CD4-positive, alpha-beta memory T cell (primary cell): ENCODE measurements at regions not wholly inside any gene's neighbourhood (a gene's known extent, or its start where the extent isn't known, plus 50 kb on each side); places are given as distances from the start of the nearest gene placed in this dataset.

Experiments used
- CTCF ChIA-PET: fragments of 350-600 bp; sonication (Branson Sonifier 250); formaldehyde crosslinking; loops from one replicate; lab custom pipeline; 2021; ENCODE audit warnings: inconsistent platforms; ENCODE audit not compliant: partially characterized antibody; lab: Charles Lee
- POLR2A ChIA-PET: fragments of 350-600 bp; sonication (Branson Sonifier 250); formaldehyde crosslinking; loops from one replicate; lab custom pipeline; 2021; ENCODE audit not compliant: partially characterized antibody; lab: Charles Lee
- DNase-seq, 5 donors: peaks; one replicate each; pipeline versions ENCODE4 v3.0.0 to v3.0.0-alpha.2; 2020 to 2022; ENCODE audit warnings: mixed read lengths in 1 of 5
- H3K27ac ChIP-seq: one replicate; pipeline ENCODE4 v1.7.0; 2013; ENCODE audit warnings: low read depth, low read length
- H3K27me3 ChIP-seq: 2 replicates; pipeline ENCODE4 v1.7.0; 2013; ENCODE audit warnings: mild to moderate bottlenecking, low read length, moderate library complexity; ENCODE audit not compliant: insufficient read depth
- H3K36me3 ChIP-seq: 2 replicates; pipeline ENCODE4 v1.7.0; 2013; ENCODE audit warnings: mild to moderate bottlenecking, low read length, moderate library complexity; ENCODE audit not compliant: insufficient read depth
- H3K4me1 ChIP-seq: 2 replicates; pipeline ENCODE4 v1.7.0; 2013; ENCODE audit warnings: mild to moderate bottlenecking, low read length, moderate library complexity; ENCODE audit not compliant: insufficient read depth
- H3K4me3 ChIP-seq, 2 donors: one replicate each; pipeline ENCODE4 v1.7.0; 2013; ENCODE audit warnings: low read length in 2 of 2, mild to moderate bottlenecking in 1 of 2
- H3K9me3 ChIP-seq, 2 donors: one replicate each; pipeline ENCODE4 v1.7.0; 2013; ENCODE audit warnings: low read length in 2 of 2, control low read depth in 1 of 2; ENCODE audit not compliant: control insufficient read depth in 1 of 2
- H3K27ac Mint-ChIP-seq, 7 donors: one replicate each; pipeline ENCODE4 v1.8.0; 2020 to 2021; ENCODE audit warnings: mixed read lengths in 7 of 7, mild to moderate bottlenecking in 6 of 7, inconsistent platforms in 3 of 7, moderate library complexity in 3 of 7
- H3K27me3 Mint-ChIP-seq, 2 donors: one replicate each; pipeline ENCODE4 v1.8.0; 2020 to 2021; ENCODE audit warnings: mixed read lengths in 2 of 2
- H3K36me3 Mint-ChIP-seq, 2 donors: one replicate each; pipeline ENCODE4 v1.8.0; 2020 to 2021; ENCODE audit warnings: mixed read lengths in 2 of 2, inconsistent platforms in 1 of 2, mild to moderate bottlenecking in 1 of 2
- H3K4me1 Mint-ChIP-seq, 4 donors: one replicate each; pipeline ENCODE4 v1.8.0; 2020 to 2021; ENCODE audit warnings: mixed read lengths in 4 of 4, mild to moderate bottlenecking in 1 of 4
- H3K4me3 Mint-ChIP-seq, 8 donors: one replicate each; pipeline ENCODE4 v1.8.0; 2020 to 2021; ENCODE audit warnings: mixed read lengths in 8 of 8, mild to moderate bottlenecking in 7 of 8, moderate library complexity in 6 of 8, inconsistent platforms in 3 of 8
- H3K9me3 Mint-ChIP-seq, 8 donors: one replicate each; pipeline ENCODE4 v1.8.0; 2020 to 2021; ENCODE audit warnings: mixed read lengths in 8 of 8, mild to moderate bottlenecking in 5 of 8, inconsistent platforms in 3 of 8, moderate library complexity in 1 of 8
- intact Hi-C: fragments of 100-400 bp; cut with micrococcal nuclease; formaldehyde crosslinking; loops from one replicate; pipeline ENCODE4 v1.15.1; 2023

GRCh38 chr20:24867556-24867955 lies 81.5 kb upstream of the CST7 start:
- Mint-ChIP-seq H3K36me3 (peaks cover 0 to 3% of the 10 kb centered on the region in 2 donors), H3K27me3 (peaks cover 0 to 7% of the 10 kb centered on the region in 2 donors), H3K27ac (no peak overlapping the region), H3K9me3 (peaks cover 0 to 26% (median 21%) of the 10 kb centered on the region in 8 donors), H3K4me3 (no peak overlapping the region), H3K4me1 (no peaks in the 10 kb centered on the region)
- ChIA-PET POLR2A (no interaction called here), CTCF (no interaction called here)
- Histone ChIP-seq H3K27ac (no peak overlapping the region), H3K4me3 (no peak overlapping the region), H3K9me3 (peaks cover 0 to 2% of the 10 kb centered on the region in 2 donors), H3K4me1 (no peaks in the 10 kb centered on the region), H3K36me3 (no peaks in the 10 kb centered on the region), H3K27me3 (no peaks in the 10 kb centered on the region)
- no peak for DNase-seq
- intact Hi-C loops: no loop called here

GRCh38 chr20:24868396-24868927 lies 80.6 kb upstream of the CST7 start:
- Mint-ChIP-seq H3K9me3 (peaks cover 0 to 26% (median 21%) of the 10 kb centered on the region in 8 donors), H3K27me3 (peaks cover 0 to 7% of the 10 kb centered on the region in 2 donors), H3K36me3 (peaks cover 0 to 3% of the 10 kb centered on the region in 2 donors), H3K4me3 (no peak overlapping the region), H3K4me1 (no peaks in the 10 kb centered on the region), H3K27ac (no peak overlapping the region)
- Histone ChIP-seq H3K27ac (no peak overlapping the region), H3K9me3 (peaks cover 0 to 2% of the 10 kb centered on the region in 2 donors), H3K27me3 (no peaks in the 10 kb centered on the region), H3K4me3 (no peak overlapping the region), H3K36me3 (no peaks in the 10 kb centered on the region), H3K4me1 (no peaks in the 10 kb centered on the region)
- ChIA-PET POLR2A (no interaction called here), CTCF (no interaction called here)
- intact Hi-C loops: no loop called here
- DNase-seq: no peak

GRCh38 chr20:24868959-24869358 lies 80.1 kb upstream of the CST7 start:
- Mint-ChIP-seq H3K27ac (no peak overlapping the region), H3K4me3 (no peak overlapping the region), H3K36me3 (peaks cover 0 to 3% of the 10 kb centered on the region in 2 donors), H3K27me3 (peaks cover 0 to 9% of the 10 kb centered on the region in 2 donors), H3K9me3 (peaks cover 0 to 23% (median 18%) of the 10 kb centered on the region in 8 donors), H3K4me1 (no peaks in the 10 kb centered on the region)
- Histone ChIP-seq H3K36me3 (no peaks in the 10 kb centered on the region), H3K27me3 (no peaks in the 10 kb centered on the region), H3K9me3 (peaks cover 0 to 2% of the 10 kb centered on the region in 2 donors), H3K27ac (no peak overlapping the region), H3K4me3 (no peak overlapping the region), H3K4me1 (no peaks in the 10 kb centered on the region)
- ChIA-PET CTCF (no interaction called here), POLR2A (no interaction called here)
- no peak for DNase-seq
- intact Hi-C loops: no loop called here

DNA sequence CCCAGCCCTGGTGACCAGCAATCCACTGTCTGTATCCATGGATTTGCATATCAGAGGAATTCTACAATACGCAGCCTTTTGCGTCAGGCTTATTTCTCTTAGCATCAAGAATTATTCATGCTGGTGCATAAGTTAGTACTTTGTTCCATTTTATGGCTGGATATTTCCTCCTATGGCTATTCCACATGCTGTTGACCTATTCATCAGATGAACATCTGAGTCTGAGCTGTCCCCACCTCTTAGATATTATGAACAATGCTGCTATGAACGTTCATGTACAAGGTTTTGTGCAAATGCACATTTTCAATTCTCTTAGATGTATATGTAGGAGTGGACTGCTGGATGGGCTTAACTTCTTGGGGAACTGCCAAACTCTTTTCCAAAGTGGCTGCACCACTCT lies 79.0 kb upstream of the CST7 start:
- no peak overlapping the region for H3K27ac Mint-ChIP-seq
- Histone ChIP-seq H3K27ac (no peak overlapping the region), H3K4me3 (no peak overlapping the region), H3K27me3 (no peaks in the 10 kb centered on the region), H3K9me3 (peaks cover 0 to 2% of the 10 kb centered on the region in 2 donors), H3K4me1 (no peaks in the 10 kb centered on the region), H3K36me3 (no peaks in the 10 kb centered on the region)
- ChIA-PET CTCF (interaction anchor here (0.9 kb wide), 1 partner anchor 12 kb away, joined by 3 read pairs; no protein-coding TSS in a partner anchor), POLR2A (no interaction called here)
- no peak overlapping the region for H3K4me3 Mint-ChIP-seq
- DNase-seq: no peak
- peaks cover 0 to 3% of the 10 kb centered on the region in 2 donors for H3K36me3 Mint-ChIP-seq
- intact Hi-C loops: no loop called here
- peaks cover 2 to 9% of the 10 kb centered on the region in 2 donors for H3K27me3 Mint-ChIP-seq
- H3K4me1 Mint-ChIP-seq: no peaks in the 10 kb centered on the region
- H3K9me3 Mint-ChIP-seq: peaks cover 0 to 13% (median 10%) of the 10 kb centered on the region in 8 donors

- no peaks in the 10 kb centered on the region for H3K9me3 ChIP-seq
- H3K27me3 Mint-ChIP-seq: peaks cover 2 to 9% of the 10 kb centered on the region in 2 donors
- ChIA-PET POLR2A (no interaction called here), CTCF (no interaction called here)
- no peaks in the 10 kb centered on the region for H3K4me1 ChIP-seq
- intact Hi-C loops: no loop called here
- no peak for DNase-seq
- no peaks in the 10 kb centered on the region for H3K36me3 Mint-ChIP-seq
- no peak overlapping the region for H3K27ac ChIP-seq
- no peak overlapping the region for H3K27ac Mint-ChIP-seq
- no peaks in the 10 kb centered on the region for H3K36me3 ChIP-seq
- H3K4me3 ChIP-seq: no peak overlapping the region
- no peaks in the 10 kb centered on the region for H3K4me1 Mint-ChIP-seq
- no peak overlapping the region for H3K4me3 Mint-ChIP-seq
- no peaks in the 10 kb centered on the region for H3K27me3 ChIP-seq
- peaks cover 0 to 5% (median 2%) of the 10 kb centered on the region in 8 donors for H3K9me3 Mint-ChIP-seq
Observed at GRCh38 chr20:24870881-24871280, 78.2 kb upstream of the CST7 start.

DNA sequence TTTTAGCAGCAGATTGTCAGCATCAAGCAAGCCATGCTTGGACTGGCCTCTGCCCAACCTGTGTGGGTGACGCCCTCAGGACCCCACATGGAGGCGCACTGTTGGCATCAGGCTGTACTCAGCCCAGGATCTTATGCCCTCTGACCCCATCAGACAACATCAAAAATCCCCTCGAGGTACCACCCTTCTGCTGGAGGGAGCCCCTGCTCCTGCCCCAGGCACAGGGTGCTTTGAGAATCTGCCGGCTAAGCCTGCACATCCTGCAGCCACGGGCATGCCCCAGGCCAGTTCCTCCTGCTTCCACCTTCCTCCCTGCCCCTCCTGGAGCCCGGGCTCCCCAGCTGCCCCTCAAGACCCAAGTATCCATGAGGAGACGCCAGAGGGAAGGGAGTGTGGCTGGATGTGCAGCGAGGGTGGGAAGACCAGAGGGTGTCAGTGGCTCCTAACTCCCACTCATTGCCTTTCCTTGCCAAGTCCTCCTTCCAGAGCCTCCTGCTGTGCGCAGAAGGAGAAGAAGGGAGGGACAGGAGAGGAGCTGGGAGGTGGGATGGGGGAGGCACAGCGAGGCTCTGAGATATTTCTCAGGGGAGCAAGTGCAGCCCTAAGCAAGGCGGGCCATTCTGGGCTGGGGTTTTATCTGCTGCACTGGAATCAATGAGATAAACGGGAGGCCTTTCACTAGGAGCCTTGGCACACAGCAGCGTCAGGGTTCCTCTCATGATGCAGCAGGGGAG lies 77.4 kb upstream of the CST7 start:
- Mint-ChIP-seq H3K9me3 (peaks cover 0 to 3% (median 0%) of the 10 kb centered on the region in 8 donors), H3K27ac (no peak overlapping the region), H3K4me1 (no peaks in the 10 kb centered on the region), H3K4me3 (no peak overlapping the region), H3K36me3 (no peaks in the 10 kb centered on the region), H3K27me3 (peaks cover 2 to 11% of the 10 kb centered on the region in 2 donors)
- ChIA-PET POLR2A (no interaction called here), CTCF (no interaction called here)
- no peaks in the 10 kb centered on the region for H3K4me1 ChIP-seq
- DNase-seq: no peak
- no peaks in the 10 kb centered on the region for H3K27me3 ChIP-seq
- H3K27ac ChIP-seq: no peak overlapping the region
- H3K36me3 ChIP-seq: no peaks in the 10 kb centered on the region
- H3K4me3 ChIP-seq: no peak overlapping the region
- no peaks in the 10 kb centered on the region for H3K9me3 ChIP-seq
- intact Hi-C loops: no loop called here

GRCh38 chr20:24872291-24873024 lies 76.6 kb upstream of the CST7 start:
- H3K27ac Mint-ChIP-seq: no peak overlapping the region
- no peak overlapping the region for H3K4me3 ChIP-seq

More at GRCh38 chr20:24872291-24873024, 76.6 kb upstream of the CST7 start:
- Mint-ChIP-seq H3K27me3 (peaks cover 2 to 11% of the 10 kb centered on the region in 2 donors), H3K4me3 (no peak overlapping the region), H3K9me3 (peaks cover 0 to 3% (median 0%) of the 10 kb centered on the region in 8 donors), H3K4me1 (no peaks in the 10 kb centered on the region), H3K36me3 (no peaks in the 10 kb centered on the region)
- Histone ChIP-seq H3K4me1 (no peaks in the 10 kb centered on the region), H3K27ac (no peak overlapping the region), H3K9me3 (no peaks in the 10 kb centered on the region), H3K36me3 (no peaks in the 10 kb centered on the region), H3K27me3 (no peaks in the 10 kb centered on the region)
- DNase-seq: no peak
- ChIA-PET CTCF (no interaction called here), POLR2A (no interaction called here)
- intact Hi-C loops: no loop called here
